PFSK-1 (cell line): ENCODE measurements at regions not wholly inside any gene's neighbourhood (a gene's known extent, or its start where the extent isn't known, plus 50 kb on each side); places are given as distances from the start of the nearest gene placed in this dataset.

Source experiments
- FOXP2 ChIP-seq: optimal IDR thresholded peaks from 2 replicates; pipeline ENCODE3; 2011; ENCODE audit warnings: borderline replicate concordance, control low read depth, inconsistent platforms; ENCODE audit not compliant: insufficient read depth; ENCODE audit errors: extremely low read length, extremely low read depth
- POLR2AphosphoS5 ChIP-seq: IDR thresholded peaks from 2 replicates; pipeline ENCODE4 v1.6.1; 2012; ENCODE audit warnings: low read depth, mild to moderate bottlenecking, control low read depth, low read length, moderate library complexity
- REST ChIP-seq, 2 experiments: IDR thresholded peaks; 2 replicates each; pipeline versions ENCODE4 v1.6.1 to v1.8.0; 2011 to 2012; ENCODE audit warnings: low read depth in 2 of 2, low read length in 2 of 2, control low read depth in 1 of 2, inconsistent platforms in 1 of 2, mild to moderate bottlenecking in 1 of 2, moderate library complexity in 1 of 2; ENCODE audit not compliant: insufficient read depth in 1 of 2
- SIN3A ChIP-seq: IDR thresholded peaks from 2 replicates; pipeline ENCODE4 v1.6.1; 2012; ENCODE audit warnings: mild to moderate bottlenecking, low read length, moderate library complexity, borderline replicate concordance; ENCODE audit not compliant: insufficient read depth
- TAF1 ChIP-seq: IDR thresholded peaks from 2 replicates; pipeline ENCODE4 v1.6.1; 2012; ENCODE audit warnings: low read length, control low read depth, borderline replicate concordance; ENCODE audit not compliant: insufficient read depth

- no peak for TF ChIP-seq POLR2AphosphoS5
- TF ChIP-seq FOXP2, result no peak
- TF ChIP-seq REST (IDR thresholded peaks at IDR 0.05; ENCODE audit: insufficient read depth in 1 of 2, low read depth in 2 of 2, low read length in 2 of 2), result no peak
Measured at GRCh38 chr12:92619026-92619425, 83.8 kb upstream of the PLEKHG7 start.

GRCh38 chr12:92615703-92616102, 87.1 kb upstream of the PLEKHG7 start:
- TF ChIP-seq SIN3A, result no peak
- no peak for TF ChIP-seq REST (IDR thresholded peaks at IDR 0.05; ENCODE audit: insufficient read depth in 1 of 2, low read depth in 2 of 2, low read length in 2 of 2)
- TF ChIP-seq TAF1, result no peak
- TF ChIP-seq POLR2AphosphoS5, result no peak
- no peak for TF ChIP-seq FOXP2

DNA sequence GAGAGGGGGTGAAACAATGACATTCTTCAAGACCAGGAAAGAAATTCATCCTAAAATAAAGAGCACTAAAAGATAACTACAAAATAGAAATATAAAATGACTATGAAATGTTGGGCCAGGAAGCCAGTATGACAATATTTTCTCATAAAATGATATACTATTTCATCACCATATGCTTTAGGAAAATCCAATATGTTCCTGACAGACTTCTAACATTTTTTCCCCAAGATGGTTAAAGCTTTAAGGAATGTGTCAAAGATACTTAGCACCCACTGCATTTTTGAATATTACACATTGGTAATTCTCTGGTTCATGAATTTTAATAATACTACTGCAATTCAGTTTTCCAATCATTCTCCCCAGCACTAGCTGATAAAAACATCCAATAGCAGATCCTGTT, 87.7 kb upstream of the PLEKHG7 start:
- TF ChIP-seq FOXP2 (no peak), TAF1 (no peak), REST (IDR thresholded peaks at IDR 0.05; ENCODE audit: insufficient read depth in 1 of 2, low read depth in 2 of 2, low read length in 2 of 2) (no peak), SIN3A (no peak), POLR2AphosphoS5 (no peak)

- no peak for TF ChIP-seq FOXP2
- no peak for TF ChIP-seq REST (IDR thresholded peaks at IDR 0.05; ENCODE audit: insufficient read depth in 1 of 2, low read depth in 2 of 2, low read length in 2 of 2)
- no peak for TF ChIP-seq SIN3A
Measured at GRCh38 chr12:92614502-92614901, 88.3 kb upstream of the PLEKHG7 start.

DNA sequence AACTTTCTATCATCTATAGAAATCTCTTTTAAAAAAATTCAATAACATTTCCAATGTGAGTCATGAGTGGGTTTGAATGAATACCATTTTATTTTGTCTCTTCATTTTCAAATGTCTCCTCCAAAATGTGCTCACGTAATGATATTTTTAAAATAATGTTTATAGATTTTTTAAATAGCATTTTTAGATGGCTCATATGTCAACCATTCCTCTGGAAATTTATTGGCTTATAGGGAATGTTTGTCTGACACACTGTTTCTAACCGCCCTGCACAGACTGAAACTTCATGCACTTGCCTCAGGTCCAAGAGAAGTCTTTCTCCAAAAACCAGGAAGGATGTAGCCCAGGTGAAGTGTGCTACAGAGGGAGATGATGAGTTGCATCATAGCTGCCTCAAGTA, 88.8 kb upstream of the PLEKHG7 start:
- no peak for TF ChIP-seq REST (IDR thresholded peaks at IDR 0.05; ENCODE audit: insufficient read depth in 1 of 2, low read depth in 2 of 2, low read length in 2 of 2)
- TF ChIP-seq SIN3A, result no peak
- no peak for TF ChIP-seq POLR2AphosphoS5
- TF ChIP-seq TAF1, result no peak
